OCI-LY7 (cell line): ENCODE measurements at regions not wholly inside any gene's neighbourhood (a gene's known extent, or its start where the extent isn't known, plus 50 kb on each side); places are given as distances from the start of the nearest gene placed in this dataset.

Experiments used
- BruUV-seq: library from RNA; stranded (reverse); fragments of 400-500 nt; replicated peaks from 2 replicates; lab custom pipeline; 2021; lab: Mats Ljungman, UMichigan
- CTCF ChIA-PET: fragments of 300-600 bp; sonication (Branson Sonifier 250); formaldehyde crosslinking; loops from one replicate; lab custom pipeline; 2022; ENCODE audit warnings: antibody characterized with exemption; ENCODE audit not compliant: unreplicated experiment; lab: Charles Lee
- POLR2A ChIA-PET: fragments of 300-600 bp; sonication (Branson Sonifier 250); formaldehyde crosslinking; loops from one replicate; lab custom pipeline; 2022; ENCODE audit warnings: antibody characterized with exemption; lab: Charles Lee
- DNase-seq: peaks from one replicate; pipeline ENCODE4 v3.0.0-alpha.2; 2015; ENCODE audit warnings: low spot score
- H2AFZ ChIP-seq: fragments of 200-600 bp; sonication (generic), shearing (Covaris generic); 2 replicates; pipeline ENCODE4 v1.6.1; 2014; ENCODE audit warnings: mild to moderate bottlenecking, antibody characterized with exemption, low read length, moderate library complexity
- H3K27ac ChIP-seq: fragments of 200-600 bp; sonication (generic); 2 replicates; pipeline ENCODE4 v1.5.1; 2014; ENCODE audit warnings: mixed run types, low read depth, mild to moderate bottlenecking, moderate library complexity, low read length, inconsistent platforms; ENCODE audit not compliant: poor library complexity, severe bottlenecking
- H3K36me3 ChIP-seq: fragments of 200-600 bp; sonication (generic); 2 replicates; pipeline ENCODE4 v1.6.1; 2014; ENCODE audit warnings: mild to moderate bottlenecking, antibody characterized with exemption, low read length, moderate library complexity, mixed read lengths; ENCODE audit not compliant: insufficient read depth
- H3K4me1 ChIP-seq: fragments of 200-600 bp; sonication (generic); 2 replicates; pipeline ENCODE4 v1.5.1; 2014; ENCODE audit warnings: mild to moderate bottlenecking, low read length; ENCODE audit not compliant: insufficient read depth, poor library complexity, severe bottlenecking
- H3K4me2 ChIP-seq: fragments of 200-600 bp; sonication (generic); 2 replicates; pipeline ENCODE4 v1.6.1; 2014; ENCODE audit warnings: mild to moderate bottlenecking, low read length
- H3K4me3 ChIP-seq: fragments of 200-600 bp; sonication (generic); 2 replicates; pipeline ENCODE4 v1.5.1; 2014; ENCODE audit warnings: mild to moderate bottlenecking, low read depth, low read length; ENCODE audit not compliant: poor library complexity, severe bottlenecking
- H3K79me2 ChIP-seq: fragments of 200-600 bp; sonication (generic); 2 replicates; pipeline ENCODE4 v1.6.1; 2016; ENCODE audit warnings: low read depth, mild to moderate bottlenecking, low read length, moderate library complexity, mixed read lengths; ENCODE audit not compliant: insufficient read depth
- H3K9me2 ChIP-seq: fragments of 200-600 bp; sonication (generic); 2 replicates; pipeline ENCODE4 v1.6.1; 2016; ENCODE audit warnings: mild to moderate bottlenecking, low read length, mixed read lengths; ENCODE audit not compliant: insufficient read depth
- H3K9me3 ChIP-seq: fragments of 200-600 bp; sonication (generic); 2 replicates; pipeline ENCODE4 v1.6.1; 2014; ENCODE audit warnings: mild to moderate bottlenecking, mixed run types, low read length, mixed read lengths
- H4K20me1 ChIP-seq: fragments of 200-600 bp; sonication (generic); 2 replicates; pipeline ENCODE4 v1.6.1; 2014; ENCODE audit warnings: mild to moderate bottlenecking, antibody characterized with exemption, low read length, moderate library complexity, mixed read lengths; ENCODE audit not compliant: insufficient read depth
- EZH2phosphoT487 ChIP-seq: fragments of 200-600 bp; sonication (generic); IDR thresholded peaks from 2 replicates; pipeline ENCODE4 v1.6.1; 2018; ENCODE audit warnings: low read depth, borderline replicate concordance, mild to moderate bottlenecking, mixed run types, antibody characterized with exemption, low read length, moderate library complexity, mixed read lengths
- intact Hi-C: fragments of 100-400 bp; cut with micrococcal nuclease; formaldehyde crosslinking; loops from one replicate; pipeline ENCODE4 v1.10.0; 2022; ENCODE audit not compliant: unreplicated experiment
- TF ChIP-seq, protein P1 (sequence below): fragments of 200-600 bp; sonication (generic); conservative IDR thresholded peaks from 2 replicates; pipeline ENCODE4 v1.5.1; 2014; ENCODE audit warnings: mild to moderate bottlenecking, antibody characterized with exemption, low read length, moderate library complexity, mixed read lengths

DNA sequence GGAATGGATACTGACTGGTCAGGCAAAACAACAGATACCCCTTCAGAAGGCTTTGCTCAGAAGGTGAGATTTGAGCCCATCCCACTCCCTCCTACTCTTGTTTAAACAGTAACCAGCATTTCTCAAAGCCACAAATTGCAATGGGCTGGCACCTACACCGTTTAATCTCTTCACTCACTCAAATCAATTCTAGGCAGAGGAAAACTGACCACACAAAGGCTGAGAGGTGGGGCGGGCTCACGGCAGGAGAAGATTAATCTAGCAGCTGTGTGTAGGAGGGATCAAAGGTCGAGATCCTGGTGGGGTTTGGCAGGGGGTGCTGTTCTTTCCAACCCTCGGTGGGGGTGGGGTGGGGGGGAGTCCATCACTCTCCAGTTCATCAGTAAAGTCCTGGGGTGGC, 622.4 kb downstream of the BCOR start:
- TF ChIP-seq EZH2phosphoT487: no peak
- TF ChIP-seq, protein P1, sequence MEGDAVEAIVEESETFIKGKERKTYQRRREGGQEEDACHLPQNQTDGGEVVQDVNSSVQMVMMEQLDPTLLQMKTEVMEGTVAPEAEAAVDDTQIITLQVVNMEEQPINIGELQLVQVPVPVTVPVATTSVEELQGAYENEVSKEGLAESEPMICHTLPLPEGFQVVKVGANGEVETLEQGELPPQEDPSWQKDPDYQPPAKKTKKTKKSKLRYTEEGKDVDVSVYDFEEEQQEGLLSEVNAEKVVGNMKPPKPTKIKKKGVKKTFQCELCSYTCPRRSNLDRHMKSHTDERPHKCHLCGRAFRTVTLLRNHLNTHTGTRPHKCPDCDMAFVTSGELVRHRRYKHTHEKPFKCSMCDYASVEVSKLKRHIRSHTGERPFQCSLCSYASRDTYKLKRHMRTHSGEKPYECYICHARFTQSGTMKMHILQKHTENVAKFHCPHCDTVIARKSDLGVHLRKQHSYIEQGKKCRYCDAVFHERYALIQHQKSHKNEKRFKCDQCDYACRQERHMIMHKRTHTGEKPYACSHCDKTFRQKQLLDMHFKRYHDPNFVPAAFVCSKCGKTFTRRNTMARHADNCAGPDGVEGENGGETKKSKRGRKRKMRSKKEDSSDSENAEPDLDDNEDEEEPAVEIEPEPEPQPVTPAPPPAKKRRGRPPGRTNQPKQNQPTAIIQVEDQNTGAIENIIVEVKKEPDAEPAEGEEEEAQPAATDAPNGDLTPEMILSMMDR: no peak
- H3K4me3 ChIP-seq: no peak overlapping the region
- no peaks in the 10 kb centered on the region for H3K9me2 ChIP-seq
- DNase-seq: no peak
- POLR2A ChIA-PET: no interaction called here
- H3K79me2 ChIP-seq: no peaks in the 10 kb centered on the region
- no peak overlapping the region for H3K27ac ChIP-seq
- H3K4me2 ChIP-seq: no peak overlapping the region
- no peak overlapping the region for H2AFZ ChIP-seq
- no peaks in the 10 kb centered on the region for H3K9me3 ChIP-seq
- no peaks in the 10 kb centered on the region for H3K36me3 ChIP-seq
- CTCF ChIA-PET: no interaction called here
- intact Hi-C loops: no loop called here
- no peaks in the 10 kb centered on the region for H4K20me1 ChIP-seq
- no peaks in the 10 kb centered on the region for H3K4me1 ChIP-seq
- no TSS peak for BruUV-seq

DNA sequence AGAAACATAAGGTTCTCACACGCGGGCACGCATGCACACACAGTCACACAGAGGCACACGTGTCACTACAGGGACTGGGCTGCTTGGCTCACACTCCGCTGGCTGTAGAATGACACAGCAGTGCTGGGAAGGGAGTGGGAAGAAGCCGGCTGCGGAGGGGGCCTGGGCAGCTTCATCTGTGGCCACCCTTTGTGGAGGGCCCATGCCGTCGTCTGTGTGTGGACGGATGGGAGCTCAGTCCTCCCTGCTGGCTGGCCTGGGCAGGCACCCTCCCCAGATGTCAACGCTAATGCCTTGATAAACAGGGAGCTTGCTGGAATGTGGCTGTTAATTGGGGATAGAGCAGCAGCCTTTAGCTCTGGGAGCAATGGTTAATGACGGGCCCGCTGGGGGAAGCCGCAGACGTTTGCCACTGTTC, 621.1 kb downstream of the BCOR start:
- DNase-seq: no peak
- BruUV-seq: no TSS peak
- no peak overlapping the region for H3K27ac ChIP-seq
- TF ChIP-seq, protein P1: no peak
- no peak for TF ChIP-seq EZH2phosphoT487
- no peaks in the 10 kb centered on the region for H3K36me3 ChIP-seq
- no peaks in the 10 kb centered on the region for H3K4me1 ChIP-seq
- no peaks in the 10 kb centered on the region for H3K79me2 ChIP-seq
- POLR2A ChIA-PET: no interaction called here
- H4K20me1 ChIP-seq: no peaks in the 10 kb centered on the region
- H3K9me3 ChIP-seq: no peaks in the 10 kb centered on the region
- no peaks in the 10 kb centered on the region for H3K9me2 ChIP-seq
- no peak overlapping the region for H2AFZ ChIP-seq
- H3K4me3 ChIP-seq: no peak overlapping the region
- CTCF ChIA-PET: no interaction called here
- intact Hi-C loops: no loop called here
- no peak overlapping the region for H3K4me2 ChIP-seq

DNA sequence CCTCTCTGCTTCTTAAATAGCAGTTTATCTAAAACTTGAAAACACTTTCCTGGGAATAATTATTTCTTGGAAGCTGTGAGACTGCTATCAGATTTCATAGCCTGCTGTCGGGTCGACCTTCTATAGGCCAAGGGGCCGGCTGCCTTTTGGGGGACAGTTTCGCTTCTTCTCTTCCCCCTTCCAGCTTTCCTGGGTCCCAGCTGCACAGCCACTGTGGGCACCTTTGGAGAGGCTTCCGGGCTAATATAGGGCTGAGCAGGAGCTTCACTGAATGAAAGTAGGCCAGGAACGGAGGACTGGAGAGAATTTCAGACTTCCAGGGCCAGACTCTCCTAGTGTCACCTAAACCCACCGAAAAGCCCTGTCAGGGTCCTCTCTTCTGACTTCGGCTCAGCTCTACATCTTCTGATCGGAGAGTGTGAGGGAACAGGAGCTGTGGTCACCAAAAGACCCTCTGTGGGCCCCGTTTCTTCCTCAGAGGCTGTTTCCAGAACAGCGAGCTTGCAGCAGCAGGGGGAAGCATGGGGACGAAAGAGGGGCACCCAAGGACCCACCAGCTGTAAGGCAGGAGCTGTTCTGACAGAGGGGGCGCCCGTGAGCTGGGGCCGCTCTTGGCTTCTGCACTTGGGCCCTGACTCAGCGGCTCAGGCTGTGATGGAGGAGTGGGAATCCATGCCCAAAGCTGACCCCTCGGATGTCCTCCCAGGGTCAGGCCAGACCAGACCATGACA, 620.6 kb downstream of the BCOR start:
- ChIA-PET POLR2A (no interaction called here), CTCF (no interaction called here)
- Histone ChIP-seq H3K36me3 (no peaks in the 10 kb centered on the region), H3K9me3 (no peaks in the 10 kb centered on the region), H3K4me3 (no peak overlapping the region), H2AFZ (no peak overlapping the region), H3K79me2 (no peaks in the 10 kb centered on the region), H4K20me1 (no peaks in the 10 kb centered on the region), H3K9me2 (no peaks in the 10 kb centered on the region), H3K4me1 (no peaks in the 10 kb centered on the region), H3K4me2 (no peak overlapping the region), H3K27ac (no peak overlapping the region)
- no peak for DNase-seq
- no TSS peak for BruUV-seq
- no peak for TF ChIP-seq EZH2phosphoT487
- TF ChIP-seq, protein P1: peak; percentile 46
- intact Hi-C loops: no loop called here
